Endothelial cell of umbilical vein (primary cell): ENCODE measurements at regions not wholly inside any gene's neighbourhood (a gene's known extent, or its start where the extent isn't known, plus 50 kb on each side); places are given as distances from the start of the nearest gene placed in this dataset.

Experiments used
- BruUV-seq: library from RNA; stranded (reverse); fragments of 400-500 nt; replicated peaks from 2 replicates; lab custom pipeline; 2021; lab: Mats Ljungman, UMichigan
- CTCF ChIA-PET: fragments of 300-600, 350-600 bp; sonication (Branson Sonifier 250); formaldehyde crosslinking; loops from one replicate; lab custom pipeline; 2021; ENCODE audit warnings: antibody characterized with exemption, inconsistent platforms; lab: Charles Lee
- POLR2A ChIA-PET: fragments of 300-600, 350-600 bp; sonication (Branson Sonifier 250); formaldehyde crosslinking; loops from one replicate; lab custom pipeline; 2021; ENCODE audit warnings: antibody characterized with exemption, inconsistent platforms; lab: Charles Lee
- DNase-seq: peaks from one replicate; pipeline ENCODE4 v3.0.0-alpha.2; 2011; ENCODE audit warnings: low read depth, low spot score
- FAIRE-seq: peaks from 2 replicates; lab custom pipeline; 2011; peaks lifted over from hg19 to GRCh38; lab: Jason Lieb, UNC
- H2AFZ ChIP-seq: 2 replicates; pipeline ENCODE4 v1.6.0; 2012; ENCODE audit warnings: low read depth, low read length, control low read depth, inconsistent platforms
- H3K27ac ChIP-seq: 2 replicates; pipeline ENCODE4 v1.5.1; 2011; ENCODE audit warnings: low read depth, mild to moderate bottlenecking, control low read depth, low read length, moderate library complexity; ENCODE audit not compliant: insufficient read depth
- H3K27me3 ChIP-seq, 2 experiments: 2 replicates each; pipeline versions ENCODE4 v1.6.0 to v1.6.1; 2011; ENCODE audit warnings: low read length in 2 of 2, mixed read lengths in 1 of 2; ENCODE audit not compliant: control insufficient read depth in 2 of 2, insufficient read depth in 2 of 2
- H3K36me3 ChIP-seq, 2 experiments: 2 replicates in 1 of 2; 3 replicates in 1 of 2; pipeline ENCODE4 v1.5.1; 2011; ENCODE audit warnings: low read length in 2 of 2, mild to moderate bottlenecking in 1 of 2, moderate library complexity in 1 of 2; ENCODE audit not compliant: control insufficient read depth in 2 of 2, insufficient read depth in 2 of 2; ENCODE audit errors: extremely low read depth in 1 of 2
- H3K4me1 ChIP-seq: 3 replicates; pipeline ENCODE4 v1.5.1; 2011; ENCODE audit warnings: mild to moderate bottlenecking, low read length; ENCODE audit not compliant: control insufficient read depth, insufficient read depth; ENCODE audit errors: extremely low read depth
- H3K4me2 ChIP-seq: 2 replicates; pipeline ENCODE4 v1.6.1; 2011; ENCODE audit warnings: low read length, control low read depth, mixed read lengths; ENCODE audit not compliant: insufficient read depth
- H3K4me3 ChIP-seq, 3 experiments: fragments of 200-600 bp in 1 of 3; sonication (generic), shearing (Covaris generic) in 1 of 3; replicated peaks in 1 of 3; 2 replicates each; pipeline ENCODE4 v1.5.1; 2011 to 2016; ENCODE audit warnings: control low read depth in 3 of 3, low read length in 3 of 3, mild to moderate bottlenecking in 2 of 3, inconsistent platforms in 1 of 3, low read depth in 1 of 3, moderate library complexity in 1 of 3; ENCODE audit not compliant: insufficient read depth in 1 of 3
- H3K79me2 ChIP-seq: 2 replicates; pipeline ENCODE4 v1.6.0; 2012; ENCODE audit warnings: low read length, inconsistent platforms; ENCODE audit not compliant: control insufficient read depth, insufficient read depth
- H3K9ac ChIP-seq: replicated peaks from 2 replicates; pipeline ENCODE3; 2011; ENCODE audit warnings: low read length, control low read depth; ENCODE audit not compliant: insufficient read depth; ENCODE audit errors: extremely low read depth
- H3K9me1 ChIP-seq: replicated peaks from 3 replicates; pipeline ENCODE4 v1.6.0; 2011; ENCODE audit warnings: mild to moderate bottlenecking, low read length; ENCODE audit not compliant: control insufficient read depth, insufficient read depth; ENCODE audit errors: extremely low read depth
- H3K9me3 ChIP-seq: replicated peaks from 2 replicates; pipeline ENCODE4 v1.5.1; 2012; ENCODE audit warnings: low read length, inconsistent platforms; ENCODE audit not compliant: control insufficient read depth, insufficient read depth
- H4K20me1 ChIP-seq: replicated peaks from 2 replicates; pipeline ENCODE3; 2011; ENCODE audit warnings: mild to moderate bottlenecking, low read length; ENCODE audit not compliant: control insufficient read depth, insufficient read depth; ENCODE audit errors: extremely low read depth
- EZH2 ChIP-seq: IDR thresholded peaks from 2 replicates; pipeline ENCODE4 v1.6.1; 2012; ENCODE audit warnings: borderline replicate concordance, low read depth, mild to moderate bottlenecking, moderate library complexity, low read length, inconsistent platforms; ENCODE audit not compliant: severe bottlenecking
- FOS ChIP-seq: IDR thresholded peaks from 2 replicates; pipeline ENCODE4 v1.6.1; 2011; ENCODE audit warnings: mild to moderate bottlenecking, low read length, moderate library complexity, borderline replicate concordance; ENCODE audit not compliant: insufficient read depth
- GATA2 ChIP-seq: IDR thresholded peaks from 2 replicates; pipeline ENCODE4 v1.7.0; 2011; ENCODE audit warnings: low read depth, mild to moderate bottlenecking, moderate library complexity, mixed read lengths, low read length; ENCODE audit not compliant: insufficient read length, insufficient read depth
- JUN ChIP-seq: IDR thresholded peaks from 2 replicates; pipeline ENCODE4 v1.6.1; 2011; ENCODE audit warnings: borderline replicate concordance, low read depth; ENCODE audit not compliant: insufficient read length, insufficient read depth
- MYC ChIP-seq: IDR thresholded peaks from one replicate; pipeline ENCODE4 v1.6.1; 2011; ENCODE audit warnings: mild to moderate bottlenecking, low read depth, low read length
- POLR2A ChIP-seq: IDR thresholded peaks from 2 replicates; pipeline ENCODE4 v1.6.1; 2012; ENCODE audit warnings: low read depth, mild to moderate bottlenecking, control low read depth, low read length
- POLR2AphosphoS5 ChIP-seq: IDR thresholded peaks from 2 replicates; pipeline ENCODE4 v1.6.1; 2012; ENCODE audit warnings: low read depth, mild to moderate bottlenecking, control low read depth, low read length, moderate library complexity; ENCODE audit not compliant: insufficient read depth
- dilution Hi-C: fragments of 300-500 bp; cut with MboI; formaldehyde crosslinking; loops from one replicate; pipeline ENCODE4 v1.15.0; 2019; ENCODE audit warnings: low sequenced_read_pairs; ENCODE audit not compliant: extremely low pct_ligation_motif_present
- intact Hi-C: fragments of 100-400 bp; cut with micrococcal nuclease; formaldehyde crosslinking; loops from one replicate; pipeline ENCODE4 v1.10.0; 2022
- TF ChIP-seq, protein P1 (sequence below): IDR thresholded peaks from 2 replicates; pipeline ENCODE4 v1.6.1; 2011; ENCODE audit not compliant: insufficient read depth, insufficient read length
- TF ChIP-seq, protein P2 (sequence below), 2 donors: IDR thresholded peaks; 1 replicate in 1 of 2; 2 replicates in 1 of 2; pipeline ENCODE4 v1.5.1; 2011; ENCODE audit warnings: low read length in 2 of 2, mild to moderate bottlenecking in 2 of 2, moderate library complexity in 2 of 2, control low read depth in 1 of 2, inconsistent platforms in 1 of 2, low read depth in 1 of 2; ENCODE audit not compliant: insufficient read depth in 1 of 2; ENCODE audit errors: extremely low read depth in 1 of 2

DNA sequence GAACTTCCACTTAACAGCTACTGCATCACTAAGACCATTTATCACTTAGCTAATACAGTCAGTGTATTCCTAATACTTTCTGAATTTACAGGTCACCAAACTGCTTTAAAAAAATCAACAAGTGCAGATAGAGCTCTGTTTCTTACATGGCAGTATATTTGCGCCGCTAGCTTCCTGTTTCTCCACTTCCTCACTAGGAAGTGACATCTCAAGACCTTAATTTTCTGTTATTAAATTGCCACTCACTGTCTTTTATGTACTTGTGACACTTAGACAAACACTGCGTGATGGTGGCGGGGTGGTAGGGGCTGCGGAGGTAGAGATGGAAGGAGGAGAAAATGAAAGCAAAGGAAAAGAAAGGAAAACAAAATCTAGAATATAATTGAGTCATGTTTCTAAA lies 53.7 kb upstream of the CRIM1 start:
- Histone ChIP-seq H3K36me3 (no peaks in the 10 kb centered on the region), H3K4me1 (no peaks in the 10 kb centered on the region), H3K79me2 (no peaks in the 10 kb centered on the region), H4K20me1 (no peaks in the 10 kb centered on the region), H3K9me3 (no peaks in the 10 kb centered on the region), H2AFZ (no peak overlapping the region), H3K27ac (no peak overlapping the region), H3K4me3 (no peak overlapping the region), H3K9ac (no peak overlapping the region), H3K27me3 (peaks cover 0 to 2% of the 10 kb centered on the region in 2 experiments), H3K4me2 (no peak overlapping the region), H3K9me1 (no peaks in the 10 kb centered on the region)
- TF ChIP-seq, protein P1, sequence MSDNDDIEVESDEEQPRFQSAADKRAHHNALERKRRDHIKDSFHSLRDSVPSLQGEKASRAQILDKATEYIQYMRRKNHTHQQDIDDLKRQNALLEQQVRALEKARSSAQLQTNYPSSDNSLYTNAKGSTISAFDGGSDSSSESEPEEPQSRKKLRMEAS: no peak
- TF ChIP-seq, protein P2, sequence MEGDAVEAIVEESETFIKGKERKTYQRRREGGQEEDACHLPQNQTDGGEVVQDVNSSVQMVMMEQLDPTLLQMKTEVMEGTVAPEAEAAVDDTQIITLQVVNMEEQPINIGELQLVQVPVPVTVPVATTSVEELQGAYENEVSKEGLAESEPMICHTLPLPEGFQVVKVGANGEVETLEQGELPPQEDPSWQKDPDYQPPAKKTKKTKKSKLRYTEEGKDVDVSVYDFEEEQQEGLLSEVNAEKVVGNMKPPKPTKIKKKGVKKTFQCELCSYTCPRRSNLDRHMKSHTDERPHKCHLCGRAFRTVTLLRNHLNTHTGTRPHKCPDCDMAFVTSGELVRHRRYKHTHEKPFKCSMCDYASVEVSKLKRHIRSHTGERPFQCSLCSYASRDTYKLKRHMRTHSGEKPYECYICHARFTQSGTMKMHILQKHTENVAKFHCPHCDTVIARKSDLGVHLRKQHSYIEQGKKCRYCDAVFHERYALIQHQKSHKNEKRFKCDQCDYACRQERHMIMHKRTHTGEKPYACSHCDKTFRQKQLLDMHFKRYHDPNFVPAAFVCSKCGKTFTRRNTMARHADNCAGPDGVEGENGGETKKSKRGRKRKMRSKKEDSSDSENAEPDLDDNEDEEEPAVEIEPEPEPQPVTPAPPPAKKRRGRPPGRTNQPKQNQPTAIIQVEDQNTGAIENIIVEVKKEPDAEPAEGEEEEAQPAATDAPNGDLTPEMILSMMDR (IDR thresholded peaks at IDR 0.05; ENCODE audit: extremely low read depth in 1 of 2, insufficient read depth in 1 of 2, low read depth in 1 of 2, low read length in 2 of 2): no peak
- TF ChIP-seq MYC (no peak), POLR2A (no peak), JUN (no peak), GATA2 (no peak), POLR2AphosphoS5 (no peak), FOS (no peak), EZH2 (no peak)
- no TSS peak for BruUV-seq
- intact Hi-C loops (no loop called here), dilution Hi-C loops (no loop called here)
- ChIA-PET CTCF (interaction anchor here (0.8 to 1.4 kb wide), 2 partner anchors 12 to 20 kb away, joined by 3 read pairs; no protein-coding TSS in a partner anchor), POLR2A (no interaction called here)
- FAIRE-seq: no peak
- no peak for DNase-seq
